Endothelial cell (in vitro differentiated cells): ENCODE measurements at regions not wholly inside any gene's neighbourhood (a gene's known extent, or its start where the extent isn't known, plus 50 kb on each side); places are given as distances from the start of the nearest gene placed in this dataset.

ENCODE experiments used
- DNase-seq: peaks from one replicate; pipeline ENCODE4 v3.0.0; 2021; ENCODE audit warnings: low spot score
- H3K27ac Mint-ChIP-seq: one replicate; pipeline ENCODE4 v1.8.0; 2021; ENCODE audit warnings: mixed read lengths, inconsistent platforms; ENCODE audit not compliant: unreplicated experiment
- H3K27me3 Mint-ChIP-seq: one replicate; pipeline ENCODE4 v1.8.0; 2021; ENCODE audit warnings: mild to moderate bottlenecking, moderate library complexity, mixed read lengths, inconsistent platforms; ENCODE audit not compliant: unreplicated experiment
- H3K36me3 Mint-ChIP-seq: one replicate; pipeline ENCODE4 v1.8.0; 2021; ENCODE audit warnings: mild to moderate bottlenecking, low read depth, mixed read lengths, inconsistent platforms; ENCODE audit not compliant: unreplicated experiment
- H3K4me1 Mint-ChIP-seq: one replicate; pipeline ENCODE4 v1.8.0; 2021; ENCODE audit warnings: mild to moderate bottlenecking, mixed read lengths, inconsistent platforms; ENCODE audit not compliant: unreplicated experiment
- H3K4me3 Mint-ChIP-seq: one replicate; pipeline ENCODE4 v1.8.0; 2021; ENCODE audit warnings: mild to moderate bottlenecking, mixed read lengths, inconsistent platforms; ENCODE audit not compliant: unreplicated experiment
- H3K9me3 Mint-ChIP-seq: one replicate; pipeline ENCODE4 v1.8.0; 2021; ENCODE audit warnings: mixed read lengths, inconsistent platforms; ENCODE audit not compliant: unreplicated experiment
- CTCF ChIP-seq: fragments of 200-600 bp; sonication (generic); IDR thresholded peaks from one replicate; pipeline ENCODE4 v1.5.0; 2021; ENCODE audit warnings: antibody characterized with exemption; ENCODE audit not compliant: unreplicated experiment

DNA sequence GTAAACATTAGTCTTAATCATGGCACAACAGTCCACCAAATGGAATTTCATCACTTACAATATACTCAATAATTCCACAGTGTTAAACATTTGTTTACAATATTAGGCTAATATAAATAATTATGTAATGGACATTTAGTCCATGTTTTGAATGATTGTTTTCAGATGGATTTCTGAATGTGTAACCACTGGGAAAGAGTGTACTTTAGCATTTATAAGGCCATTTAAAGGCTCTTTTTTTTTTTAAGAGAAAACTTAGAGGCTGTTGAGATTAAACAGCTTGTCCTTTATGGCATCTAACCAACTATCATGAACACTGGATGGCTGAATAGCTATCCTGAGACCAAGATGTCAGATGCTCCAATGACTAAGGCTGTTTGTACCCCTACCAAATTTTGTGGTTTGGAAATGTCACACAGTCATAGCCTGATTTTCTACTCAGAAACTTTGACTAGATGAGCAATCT, 248.3 kb upstream of the GLI3 start:
- no peak overlapping the region for H3K27ac Mint-ChIP-seq
- TF ChIP-seq CTCF, result no peak
- no peaks in the 10 kb centered on the region for H3K36me3 Mint-ChIP-seq
- no peaks in the 10 kb centered on the region for H3K9me3 Mint-ChIP-seq
- peaks cover 4% of the 10 kb centered on the region for H3K4me1 Mint-ChIP-seq
- no peak overlapping the region for H3K4me3 Mint-ChIP-seq
- no peak for DNase-seq
- H3K27me3 Mint-ChIP-seq, result no peaks in the 10 kb centered on the region

GRCh38 chr7:42483886-42484285, 246.9 kb upstream of the GLI3 start:
- H3K4me1 Mint-ChIP-seq, result peaks cover 6% of the 10 kb centered on the region
- no peak for DNase-seq
- no peaks in the 10 kb centered on the region for H3K27me3 Mint-ChIP-seq
- H3K27ac Mint-ChIP-seq, result no peak overlapping the region
- H3K36me3 Mint-ChIP-seq, result no peaks in the 10 kb centered on the region
- TF ChIP-seq CTCF, result no peak
- no peak overlapping the region for H3K4me3 Mint-ChIP-seq
- H3K9me3 Mint-ChIP-seq, result no peaks in the 10 kb centered on the region

- Mint-ChIP-seq H3K27me3 (no peaks in the 10 kb centered on the region), H3K9me3 (no peaks in the 10 kb centered on the region), H3K4me1 (peaks cover 6% of the 10 kb centered on the region), H3K36me3 (peaks cover 4% of the 10 kb centered on the region), H3K27ac (no peak overlapping the region), H3K4me3 (no peak overlapping the region)
- DNase-seq, result no peak
- TF ChIP-seq CTCF, result no peak
Measured at GRCh38 chr7:42479816-42480633, 243.0 kb upstream of the GLI3 start.

DNA sequence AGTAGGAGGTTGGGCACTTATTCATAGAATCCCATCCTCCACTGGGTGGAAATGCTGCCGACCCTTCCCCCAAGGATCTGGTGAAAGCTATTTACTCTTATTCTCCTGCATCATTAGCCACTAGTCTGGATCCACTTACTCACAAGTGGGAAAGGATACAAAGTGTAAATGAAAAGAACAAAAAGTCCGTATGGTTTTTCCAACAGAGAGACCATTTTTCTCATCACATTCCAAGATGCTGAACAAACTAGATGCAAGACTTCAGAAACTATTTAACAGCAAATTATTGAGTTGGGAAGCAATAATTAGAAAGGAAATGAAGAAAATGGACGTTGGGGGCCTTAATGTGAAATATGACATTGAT, 242.4 kb upstream of the GLI3 start:
- Mint-ChIP-seq H3K27ac (no peak overlapping the region), H3K4me3 (no peak overlapping the region), H3K36me3 (peaks cover 4% of the 10 kb centered on the region), H3K4me1 (peaks cover 6% of the 10 kb centered on the region), H3K27me3 (peaks cover 1% of the 10 kb centered on the region), H3K9me3 (no peaks in the 10 kb centered on the region)
- DNase-seq, result no peak
- TF ChIP-seq CTCF, result no peak

DNA sequence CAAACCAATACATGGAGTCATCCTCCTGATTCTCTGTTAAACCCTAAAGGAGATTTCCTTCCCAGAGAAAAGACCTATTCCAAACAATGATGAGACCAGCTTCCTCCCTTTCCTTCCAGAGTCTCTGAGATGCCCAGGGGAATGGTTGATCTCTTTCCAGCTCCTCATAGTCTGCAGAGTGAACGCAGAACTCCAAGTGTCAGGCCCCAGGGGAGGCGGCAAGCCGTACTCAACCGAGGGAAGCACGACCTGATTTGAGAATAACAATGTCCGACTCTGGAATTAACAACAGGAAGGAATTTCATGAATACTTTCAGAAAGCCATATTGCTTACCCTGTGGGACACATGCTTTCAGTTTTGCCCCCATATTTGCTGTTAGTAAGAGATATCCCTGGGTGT, 241.7 kb upstream of the GLI3 start:
- H3K4me3 Mint-ChIP-seq, result no peak overlapping the region
- H3K9me3 Mint-ChIP-seq, result no peaks in the 10 kb centered on the region
- peaks cover 6% of the 10 kb centered on the region for H3K4me1 Mint-ChIP-seq
- peaks cover 4% of the 10 kb centered on the region for H3K36me3 Mint-ChIP-seq
- no peak for TF ChIP-seq CTCF
- no peak overlapping the region for H3K27ac Mint-ChIP-seq
- no peak for DNase-seq
- peaks cover 1% of the 10 kb centered on the region for H3K27me3 Mint-ChIP-seq
